Endothelial cell of umbilical vein (primary cell): ENCODE measurements at regions not wholly inside any gene's neighbourhood (a gene's known extent, or its start where the extent isn't known, plus 50 kb on each side); places are given as distances from the start of the nearest gene placed in this dataset.

ENCODE experiments used
- BruUV-seq: library from RNA; stranded (reverse); fragments of 400-500 nt; replicated peaks from 2 replicates; lab custom pipeline; 2021; lab: Mats Ljungman, UMichigan
- CTCF ChIA-PET: fragments of 300-600, 350-600 bp; sonication (Branson Sonifier 250); formaldehyde crosslinking; loops from one replicate; lab custom pipeline; 2021; ENCODE audit warnings: antibody characterized with exemption, inconsistent platforms; lab: Charles Lee
- POLR2A ChIA-PET: fragments of 300-600, 350-600 bp; sonication (Branson Sonifier 250); formaldehyde crosslinking; loops from one replicate; lab custom pipeline; 2021; ENCODE audit warnings: antibody characterized with exemption, inconsistent platforms; lab: Charles Lee
- DNase-seq: peaks from one replicate; pipeline ENCODE4 v3.0.0-alpha.2; 2011; ENCODE audit warnings: low read depth, low spot score
- FAIRE-seq: peaks from 2 replicates; lab custom pipeline; 2011; peaks lifted over from hg19 to GRCh38; lab: Jason Lieb, UNC
- H2AFZ ChIP-seq: 2 replicates; pipeline ENCODE4 v1.6.0; 2012; ENCODE audit warnings: low read depth, low read length, control low read depth, inconsistent platforms
- H3K27ac ChIP-seq: 2 replicates; pipeline ENCODE4 v1.5.1; 2011; ENCODE audit warnings: low read depth, mild to moderate bottlenecking, control low read depth, low read length, moderate library complexity; ENCODE audit not compliant: insufficient read depth
- H3K27me3 ChIP-seq, 2 experiments: 2 replicates each; pipeline versions ENCODE4 v1.6.0 to v1.6.1; 2011; ENCODE audit warnings: low read length in 2 of 2, mixed read lengths in 1 of 2; ENCODE audit not compliant: control insufficient read depth in 2 of 2, insufficient read depth in 2 of 2
- H3K36me3 ChIP-seq, 2 experiments: 2 replicates in 1 of 2; 3 replicates in 1 of 2; pipeline ENCODE4 v1.5.1; 2011; ENCODE audit warnings: low read length in 2 of 2, mild to moderate bottlenecking in 1 of 2, moderate library complexity in 1 of 2; ENCODE audit not compliant: control insufficient read depth in 2 of 2, insufficient read depth in 2 of 2; ENCODE audit errors: extremely low read depth in 1 of 2
- H3K4me1 ChIP-seq: 3 replicates; pipeline ENCODE4 v1.5.1; 2011; ENCODE audit warnings: mild to moderate bottlenecking, low read length; ENCODE audit not compliant: control insufficient read depth, insufficient read depth; ENCODE audit errors: extremely low read depth
- H3K4me2 ChIP-seq: 2 replicates; pipeline ENCODE4 v1.6.1; 2011; ENCODE audit warnings: low read length, control low read depth, mixed read lengths; ENCODE audit not compliant: insufficient read depth
- H3K4me3 ChIP-seq, 3 experiments: fragments of 200-600 bp in 1 of 3; sonication (generic), shearing (Covaris generic) in 1 of 3; replicated peaks in 1 of 3; 2 replicates each; pipeline ENCODE4 v1.5.1; 2011 to 2016; ENCODE audit warnings: control low read depth in 3 of 3, low read length in 3 of 3, mild to moderate bottlenecking in 2 of 3, inconsistent platforms in 1 of 3, low read depth in 1 of 3, moderate library complexity in 1 of 3; ENCODE audit not compliant: insufficient read depth in 1 of 3
- H3K79me2 ChIP-seq: 2 replicates; pipeline ENCODE4 v1.6.0; 2012; ENCODE audit warnings: low read length, inconsistent platforms; ENCODE audit not compliant: control insufficient read depth, insufficient read depth
- H3K9ac ChIP-seq: replicated peaks from 2 replicates; pipeline ENCODE3; 2011; ENCODE audit warnings: low read length, control low read depth; ENCODE audit not compliant: insufficient read depth; ENCODE audit errors: extremely low read depth
- H3K9me1 ChIP-seq: replicated peaks from 3 replicates; pipeline ENCODE4 v1.6.0; 2011; ENCODE audit warnings: mild to moderate bottlenecking, low read length; ENCODE audit not compliant: control insufficient read depth, insufficient read depth; ENCODE audit errors: extremely low read depth
- H3K9me3 ChIP-seq: replicated peaks from 2 replicates; pipeline ENCODE4 v1.5.1; 2012; ENCODE audit warnings: low read length, inconsistent platforms; ENCODE audit not compliant: control insufficient read depth, insufficient read depth
- H4K20me1 ChIP-seq: replicated peaks from 2 replicates; pipeline ENCODE3; 2011; ENCODE audit warnings: mild to moderate bottlenecking, low read length; ENCODE audit not compliant: control insufficient read depth, insufficient read depth; ENCODE audit errors: extremely low read depth
- FOS ChIP-seq: IDR thresholded peaks from 2 replicates; pipeline ENCODE4 v1.6.1; 2011; ENCODE audit warnings: mild to moderate bottlenecking, low read length, moderate library complexity, borderline replicate concordance; ENCODE audit not compliant: insufficient read depth
- GATA2 ChIP-seq: IDR thresholded peaks from 2 replicates; pipeline ENCODE4 v1.7.0; 2011; ENCODE audit warnings: low read depth, mild to moderate bottlenecking, moderate library complexity, mixed read lengths, low read length; ENCODE audit not compliant: insufficient read length, insufficient read depth
- JUN ChIP-seq: IDR thresholded peaks from 2 replicates; pipeline ENCODE4 v1.6.1; 2011; ENCODE audit warnings: borderline replicate concordance, low read depth; ENCODE audit not compliant: insufficient read length, insufficient read depth
- MYC ChIP-seq: IDR thresholded peaks from one replicate; pipeline ENCODE4 v1.6.1; 2011; ENCODE audit warnings: mild to moderate bottlenecking, low read depth, low read length
- POLR2A ChIP-seq: IDR thresholded peaks from 2 replicates; pipeline ENCODE4 v1.6.1; 2012; ENCODE audit warnings: low read depth, mild to moderate bottlenecking, control low read depth, low read length
- dilution Hi-C: fragments of 300-500 bp; cut with MboI; formaldehyde crosslinking; loops from one replicate; pipeline ENCODE4 v1.15.0; 2019; ENCODE audit warnings: low sequenced_read_pairs; ENCODE audit not compliant: extremely low pct_ligation_motif_present
- intact Hi-C: fragments of 100-400 bp; cut with micrococcal nuclease; formaldehyde crosslinking; loops from one replicate; pipeline ENCODE4 v1.10.0; 2022

DNA sequence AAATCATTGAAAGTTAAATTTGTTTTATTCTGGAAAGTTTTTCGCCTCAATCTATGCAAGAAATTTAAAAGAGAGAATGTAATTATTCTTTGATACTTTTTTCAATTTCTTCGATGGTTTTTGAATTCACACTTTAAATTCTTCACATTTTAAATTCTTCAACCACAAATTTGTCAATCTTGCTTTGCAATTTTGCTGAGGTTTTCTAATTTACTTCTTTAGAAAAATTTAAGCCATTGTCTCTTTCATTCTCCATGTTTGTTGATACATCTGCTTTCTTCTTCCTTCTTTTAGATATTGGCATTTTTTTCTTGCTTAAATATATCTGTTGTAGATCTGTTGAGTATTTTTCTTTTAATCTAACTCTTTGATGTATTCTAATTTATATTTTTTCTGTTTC, 301.9 kb upstream of the DSEL start:
- Histone ChIP-seq H3K79me2 (no peaks in the 10 kb centered on the region), H3K4me2 (no peak overlapping the region), H3K9ac (no peak overlapping the region), H4K20me1 (no peaks in the 10 kb centered on the region), H3K9me1 (no peaks in the 10 kb centered on the region), H2AFZ (no peak overlapping the region), H3K27ac (no peak overlapping the region), H3K4me3 (no peak overlapping the region), H3K4me1 (no peaks in the 10 kb centered on the region), H3K36me3 (no peaks in the 10 kb centered on the region), H3K9me3 (no peaks in the 10 kb centered on the region), H3K27me3 (no peaks in the 10 kb centered on the region)
- intact Hi-C loops: no loop called here
- DNase-seq: no peak
- TF ChIP-seq FOS (no peak), GATA2 (no peak), POLR2A (no peak)
- ChIA-PET CTCF (no interaction called here), POLR2A (no interaction called here)
- dilution Hi-C loops: no loop called here
- BruUV-seq: no TSS peak
- no peak for FAIRE-seq

DNA sequence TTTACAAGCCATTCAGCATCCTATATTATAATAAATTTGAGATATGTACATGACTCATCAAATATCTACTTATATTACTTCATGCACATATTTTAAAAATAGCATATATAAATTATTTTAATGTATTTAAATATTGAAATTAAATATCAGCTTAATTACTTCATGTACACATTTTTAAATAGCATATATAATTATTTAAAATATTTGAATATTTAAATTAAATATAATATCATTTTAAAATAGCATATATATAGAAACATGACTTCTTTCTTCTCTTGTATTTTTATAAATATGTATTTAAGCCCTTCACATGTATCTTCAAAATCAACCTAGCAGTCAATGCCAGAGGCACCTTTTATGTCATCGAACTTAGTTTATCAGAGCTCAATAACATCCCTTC, 298.8 kb upstream of the DSEL start:
- dilution Hi-C loops: no loop called here
- TF ChIP-seq JUN: no peak
- no peak for TF ChIP-seq MYC
- Histone ChIP-seq H3K9me1 (no peaks in the 10 kb centered on the region), H4K20me1 (no peaks in the 10 kb centered on the region), H2AFZ (no peak overlapping the region), H3K4me1 (no peaks in the 10 kb centered on the region), H3K4me2 (no peak overlapping the region), H3K79me2 (no peaks in the 10 kb centered on the region), H3K27me3 (no peaks in the 10 kb centered on the region), H3K9ac (no peak overlapping the region), H3K27ac (no peak overlapping the region), H3K36me3 (no peaks in the 10 kb centered on the region), H3K9me3 (no peaks in the 10 kb centered on the region), H3K4me3 (no peak overlapping the region)
- ChIA-PET POLR2A (no interaction called here), CTCF (interaction anchor here (1.1 kb wide), 1 partner anchor 61 kb away, joined by 3 read pairs; no protein-coding TSS in a partner anchor)
- FAIRE-seq (no peak), DNase-seq (no peak)
- BruUV-seq: no TSS peak
- intact Hi-C loops: no loop called here
